ENCODE measurements at regions not wholly inside any gene's neighbourhood (a gene's known extent, or its start where the extent isn't known, plus 50 kb on each side); places are given as distances from the start of the nearest gene placed in this dataset.

DNA sequence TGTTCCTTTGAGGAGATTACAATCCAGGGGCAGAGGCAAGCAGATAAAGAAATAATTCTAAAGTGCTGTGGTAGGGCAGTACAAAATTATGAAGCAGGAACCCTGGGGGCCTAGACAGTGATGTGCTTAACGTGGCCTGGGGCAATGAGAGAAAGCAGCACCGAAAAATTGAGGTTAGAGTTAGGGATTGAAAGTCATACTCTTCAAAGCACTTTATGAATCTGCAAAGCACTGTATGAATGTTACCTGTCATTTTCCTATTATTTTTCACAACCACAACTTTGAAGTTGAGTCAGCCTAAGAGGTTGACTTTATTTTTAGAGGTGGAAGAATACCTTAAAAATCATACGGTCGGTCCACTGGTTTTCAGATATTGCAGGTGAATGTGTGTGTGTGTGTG, 183.4 kb upstream of the NFIA start:
- Histone ChIP-seq H3K27me3 (ENCODE audit: low read depth, low read length) (0 out of 2 replicates have a peak, but pooled peaks cover 3% of the 10 kb centered on the region), H3K27ac (ENCODE audit: low read length) (no peak overlapping the region), H3K9me3 (ENCODE audit: insufficient read depth, low read length) (no peaks in the 10 kb centered on the region), H4K20me1 (ENCODE audit: insufficient read depth, low read length) (no peaks in the 10 kb centered on the region), H3K79me2 (ENCODE audit: low read length) (no peaks in the 10 kb centered on the region), H2AFZ (ENCODE audit: low read depth, low read length) (no peak overlapping the region), H3K9ac (ENCODE audit: low read length) (no peak overlapping the region), H3K4me3 (ENCODE audit: low read length) (no peak overlapping the region), H3K36me3 (replicated peaks; ENCODE audit: low read depth, low read length) (no peaks in the 10 kb centered on the region), H3K4me2 (ENCODE audit: low read length) (no peak overlapping the region), H3K4me1 (ENCODE audit: low read length) (no peaks in the 10 kb centered on the region)
- no peak for TF ChIP-seq EZH2phosphoT487 (IDR thresholded peaks at IDR 0.05; ENCODE audit: low read depth)
- TF ChIP-seq, protein P1, sequence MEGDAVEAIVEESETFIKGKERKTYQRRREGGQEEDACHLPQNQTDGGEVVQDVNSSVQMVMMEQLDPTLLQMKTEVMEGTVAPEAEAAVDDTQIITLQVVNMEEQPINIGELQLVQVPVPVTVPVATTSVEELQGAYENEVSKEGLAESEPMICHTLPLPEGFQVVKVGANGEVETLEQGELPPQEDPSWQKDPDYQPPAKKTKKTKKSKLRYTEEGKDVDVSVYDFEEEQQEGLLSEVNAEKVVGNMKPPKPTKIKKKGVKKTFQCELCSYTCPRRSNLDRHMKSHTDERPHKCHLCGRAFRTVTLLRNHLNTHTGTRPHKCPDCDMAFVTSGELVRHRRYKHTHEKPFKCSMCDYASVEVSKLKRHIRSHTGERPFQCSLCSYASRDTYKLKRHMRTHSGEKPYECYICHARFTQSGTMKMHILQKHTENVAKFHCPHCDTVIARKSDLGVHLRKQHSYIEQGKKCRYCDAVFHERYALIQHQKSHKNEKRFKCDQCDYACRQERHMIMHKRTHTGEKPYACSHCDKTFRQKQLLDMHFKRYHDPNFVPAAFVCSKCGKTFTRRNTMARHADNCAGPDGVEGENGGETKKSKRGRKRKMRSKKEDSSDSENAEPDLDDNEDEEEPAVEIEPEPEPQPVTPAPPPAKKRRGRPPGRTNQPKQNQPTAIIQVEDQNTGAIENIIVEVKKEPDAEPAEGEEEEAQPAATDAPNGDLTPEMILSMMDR (IDR thresholded peaks at IDR 0.05; ENCODE audit: low read depth, low read length): no peak

DNA sequence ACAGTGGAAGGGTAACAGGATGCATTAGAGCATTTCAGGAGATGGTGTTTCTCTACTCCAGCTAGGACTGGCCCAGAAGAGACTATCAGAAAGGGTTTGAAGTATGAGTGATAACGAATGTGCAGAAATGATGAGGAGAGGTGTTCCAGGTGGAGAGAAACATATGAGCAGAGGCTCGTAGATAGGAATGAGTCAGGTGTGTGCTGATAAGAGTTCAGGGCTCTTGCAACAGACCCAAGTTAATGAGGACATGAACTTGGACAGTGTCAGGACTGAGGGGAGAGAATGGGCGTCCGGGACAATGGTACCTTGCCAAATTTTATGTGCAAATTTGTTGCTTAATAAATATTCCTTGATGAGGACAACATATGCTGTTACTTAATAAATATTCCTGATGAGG, 183.9 kb upstream of the NFIA start:
- H3K36me3 ChIP-seq (replicated peaks; ENCODE audit: low read depth, low read length): no peaks in the 10 kb centered on the region
- H3K4me2 ChIP-seq (ENCODE audit: low read length): no peak overlapping the region
- TF ChIP-seq EZH2phosphoT487 (IDR thresholded peaks at IDR 0.05; ENCODE audit: low read depth): no peak
- TF ChIP-seq, protein P1 (IDR thresholded peaks at IDR 0.05; ENCODE audit: low read depth, low read length): no peak
- no peak overlapping the region for H3K4me3 ChIP-seq (ENCODE audit: low read length)
- H2AFZ ChIP-seq (ENCODE audit: low read depth, low read length): no peak overlapping the region
- no peaks in the 10 kb centered on the region for H3K4me1 ChIP-seq (ENCODE audit: low read length)
- H3K9ac ChIP-seq (ENCODE audit: low read length): no peak overlapping the region
- 0 out of 2 replicates have a peak, but pooled peaks cover 3% of the 10 kb centered on the region for H3K27me3 ChIP-seq (ENCODE audit: low read depth, low read length)
- no peaks in the 10 kb centered on the region for H3K79me2 ChIP-seq (ENCODE audit: low read length)
- no peaks in the 10 kb centered on the region for H3K9me3 ChIP-seq (ENCODE audit: insufficient read depth, low read length)
- H3K27ac ChIP-seq (ENCODE audit: low read length): no peak overlapping the region
- H4K20me1 ChIP-seq (ENCODE audit: insufficient read depth, low read length): no peaks in the 10 kb centered on the region

DNA sequence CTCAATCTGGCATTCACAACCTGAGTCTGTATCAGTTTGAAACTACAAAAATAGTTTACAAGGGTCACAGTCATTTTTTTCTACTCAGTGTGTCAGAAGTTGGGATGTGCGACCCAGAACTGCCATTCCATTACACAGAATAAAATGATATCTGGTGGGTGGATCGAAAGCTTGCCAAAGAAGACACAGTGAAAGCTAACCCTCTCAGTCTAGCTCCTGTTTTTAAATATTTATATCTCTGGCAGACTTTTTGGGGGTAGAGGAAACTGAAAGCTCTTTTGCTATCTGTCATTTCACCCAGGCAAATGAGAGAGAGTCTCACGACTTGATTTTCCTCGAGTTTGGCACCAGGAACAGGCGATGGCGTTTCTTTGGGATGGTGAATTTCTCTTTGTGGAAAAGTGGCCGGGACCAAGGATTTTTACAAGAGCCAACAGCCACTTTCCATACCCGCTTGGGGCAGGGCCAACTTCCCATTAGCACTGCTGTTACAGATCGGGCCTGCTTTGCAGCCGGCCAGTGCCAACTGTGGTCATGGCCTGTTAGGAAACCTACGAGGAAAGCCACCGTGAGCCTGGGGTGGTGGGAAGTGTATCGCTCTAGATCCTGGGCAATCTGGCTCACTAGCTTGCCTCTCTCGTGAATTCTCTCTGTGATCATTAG, 185.5 kb upstream of the NFIA start:
- no peak overlapping the region for H3K4me3 ChIP-seq (ENCODE audit: low read length)
- no peak overlapping the region for H3K9ac ChIP-seq (ENCODE audit: low read length)
- no peak overlapping the region for H2AFZ ChIP-seq (ENCODE audit: low read depth, low read length)
- no peaks in the 10 kb centered on the region for H3K4me1 ChIP-seq (ENCODE audit: low read length)
- no peaks in the 10 kb centered on the region for H4K20me1 ChIP-seq (ENCODE audit: insufficient read depth, low read length)
- no peak overlapping the region for H3K27ac ChIP-seq (ENCODE audit: low read length)
- H3K9me3 ChIP-seq (ENCODE audit: insufficient read depth, low read length): no peaks in the 10 kb centered on the region
- 0 out of 2 replicates have a peak, but pooled peaks cover 3% of the 10 kb centered on the region for H3K27me3 ChIP-seq (ENCODE audit: low read depth, low read length)
- TF ChIP-seq, protein P1 (IDR thresholded peaks at IDR 0.05; ENCODE audit: low read depth, low read length): no peak
- no peak for TF ChIP-seq EZH2phosphoT487 (IDR thresholded peaks at IDR 0.05; ENCODE audit: low read depth)
- H3K4me2 ChIP-seq (ENCODE audit: low read length): no peak overlapping the region
- H3K79me2 ChIP-seq (ENCODE audit: low read length): no peaks in the 10 kb centered on the region
- H3K36me3 ChIP-seq (replicated peaks; ENCODE audit: low read depth, low read length): no peaks in the 10 kb centered on the region

DNA sequence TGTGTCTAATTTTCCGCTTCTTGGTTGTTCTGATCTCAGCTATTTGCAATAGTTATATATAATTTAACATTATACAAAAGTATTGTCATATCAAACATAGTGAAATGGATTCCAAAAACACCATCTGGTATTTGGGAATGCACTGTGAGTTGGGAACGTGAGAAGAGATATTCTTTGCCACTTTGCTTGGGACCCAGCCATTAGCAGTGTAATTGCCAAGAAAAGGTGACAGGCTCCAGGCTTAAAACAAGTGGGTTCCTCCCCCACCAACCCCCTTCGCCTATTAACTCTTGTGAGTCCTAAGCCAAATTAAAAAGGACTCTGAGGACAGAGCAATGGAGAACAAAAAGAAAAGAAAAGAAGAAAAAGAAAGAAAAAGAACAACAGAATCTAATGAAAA, 186.7 kb upstream of the NFIA start:
- Histone ChIP-seq H3K9me3 (ENCODE audit: insufficient read depth, low read length) (no peaks in the 10 kb centered on the region), H2AFZ (ENCODE audit: low read depth, low read length) (no peak overlapping the region), H3K9ac (ENCODE audit: low read length) (no peak overlapping the region), H3K4me2 (ENCODE audit: low read length) (no peak overlapping the region), H3K27me3 (ENCODE audit: low read depth, low read length) (0 out of 2 replicates have a peak, but pooled peaks cover 3% of the 10 kb centered on the region), H3K79me2 (ENCODE audit: low read length) (no peaks in the 10 kb centered on the region), H3K4me1 (ENCODE audit: low read length) (no peaks in the 10 kb centered on the region), H3K36me3 (replicated peaks; ENCODE audit: low read depth, low read length) (no peaks in the 10 kb centered on the region), H3K27ac (ENCODE audit: low read length) (no peak overlapping the region), H4K20me1 (ENCODE audit: insufficient read depth, low read length) (no peaks in the 10 kb centered on the region), H3K4me3 (ENCODE audit: low read length) (no peak overlapping the region)
- TF ChIP-seq, protein P1 (IDR thresholded peaks at IDR 0.05; ENCODE audit: low read depth, low read length): no peak
- no peak for TF ChIP-seq EZH2phosphoT487 (IDR thresholded peaks at IDR 0.05; ENCODE audit: low read depth)

Data from OCI-LY3 (cell line).